HepG2 (cell line): ENCODE measurements at regions not wholly inside any gene's neighbourhood (a gene's known extent, or its start where the extent isn't known, plus 50 kb on each side); places are given as distances from the start of the nearest gene placed in this dataset.

Experiments
- CBX5 ChIP-seq: sonication (generic); formaldehyde crosslinking; IDR thresholded peaks from 2 replicates; pipeline ENCODE4 v1.4.0; 2020; ENCODE audit warnings: missing genetic modification reagents, borderline replicate concordance
- CSRNP2 ChIP-seq: sonication (generic); formaldehyde crosslinking; conservative IDR thresholded peaks from 2 replicates; pipeline ENCODE4 v1.8.0; 2022; ENCODE audit warnings: low read depth, missing genetic modification reagents
- FOXP1 ChIP-seq, 2 experiments: fragments of 450-650 bp in 1 of 2; IDR thresholded peaks; 2 replicates each; pipeline ENCODE4 v1.6.1; 2017 to 2018; ENCODE audit warnings: antibody characterized with exemption in 1 of 2
- HNF1B ChIP-seq: sonication (generic); formaldehyde crosslinking; IDR thresholded peaks from 2 replicates; pipeline ENCODE4 v1.5.1; 2020; ENCODE audit warnings: mild to moderate bottlenecking, moderate library complexity, missing genetic modification reagents
- MIER2 ChIP-seq: IDR thresholded peaks from 2 replicates; pipeline ENCODE4 v1.6.1; 2016; ENCODE audit warnings: missing biosample characterization, missing genetic modification reagents
- ZBTB10 ChIP-seq: sonication (generic); formaldehyde crosslinking; IDR thresholded peaks from 2 replicates; pipeline ENCODE4 v1.4.0; 2020; ENCODE audit warnings: missing genetic modification reagents, borderline replicate concordance
- ZBTB34 ChIP-seq: sonication (generic); formaldehyde crosslinking; IDR thresholded peaks from 2 replicates; pipeline ENCODE4 v1.8.0; 2022; ENCODE audit warnings: mild to moderate bottlenecking, missing genetic modification reagents
- ZBTB38 ChIP-seq: sonication (generic); formaldehyde crosslinking; IDR thresholded peaks from 2 replicates; pipeline ENCODE4 v1.5.1; 2020; ENCODE audit warnings: mild to moderate bottlenecking, missing genetic modification reagents
- ZBTB43 ChIP-seq: sonication (generic); formaldehyde crosslinking; conservative IDR thresholded peaks from 2 replicates; pipeline ENCODE4 v1.4.0; 2020; ENCODE audit warnings: missing genetic modification reagents
- ZNF318 ChIP-seq: sonication (generic); formaldehyde crosslinking; IDR thresholded peaks from 2 replicates; pipeline ENCODE4 v1.4.0; 2020; ENCODE audit warnings: mild to moderate bottlenecking, missing genetic modification reagents

- no peak for TF ChIP-seq ZBTB10 (CRISPR knock-in tag)
- no peak; the same call in 1 of the 2 replicates for TF ChIP-seq ZBTB43 (CRISPR knock-in tag)
- TF ChIP-seq ZBTB34 (CRISPR knock-in tag): no peak
- no peak for TF ChIP-seq CSRNP2 (CRISPR knock-in tag)
- peak; percentile 89 for TF ChIP-seq ZBTB38 (CRISPR knock-in tag)
- TF ChIP-seq MIER2 (CRISPR knock-in tag): peak; percentile 61; the same call in 1 of the 2 replicates
- TF ChIP-seq CBX5 (CRISPR knock-in tag): 0 out of 2 replicates have a peak, but pooled peaks have one; percentile 72
- TF ChIP-seq HNF1B (CRISPR knock-in tag): peak; percentile 81
- no peak for TF ChIP-seq FOXP1 (IDR thresholded peaks at IDR 0.05)
- peak; percentile 54; the same call in 1 of the 2 replicates for TF ChIP-seq FOXP1 (CRISPR knock-in tag; IDR thresholded peaks at IDR 0.05)
- no peak for TF ChIP-seq ZNF318 (CRISPR knock-in tag)
These were observed 53.4 kb upstream of the DLK1 start (continued) for GRCh38 chr14:100673085-100673806.
